ENCODE measurements at regions not wholly inside any gene's neighbourhood (a gene's known extent, or its start where the extent isn't known, plus 50 kb on each side); places are given as distances from the start of the nearest gene placed in this dataset.

DNA sequence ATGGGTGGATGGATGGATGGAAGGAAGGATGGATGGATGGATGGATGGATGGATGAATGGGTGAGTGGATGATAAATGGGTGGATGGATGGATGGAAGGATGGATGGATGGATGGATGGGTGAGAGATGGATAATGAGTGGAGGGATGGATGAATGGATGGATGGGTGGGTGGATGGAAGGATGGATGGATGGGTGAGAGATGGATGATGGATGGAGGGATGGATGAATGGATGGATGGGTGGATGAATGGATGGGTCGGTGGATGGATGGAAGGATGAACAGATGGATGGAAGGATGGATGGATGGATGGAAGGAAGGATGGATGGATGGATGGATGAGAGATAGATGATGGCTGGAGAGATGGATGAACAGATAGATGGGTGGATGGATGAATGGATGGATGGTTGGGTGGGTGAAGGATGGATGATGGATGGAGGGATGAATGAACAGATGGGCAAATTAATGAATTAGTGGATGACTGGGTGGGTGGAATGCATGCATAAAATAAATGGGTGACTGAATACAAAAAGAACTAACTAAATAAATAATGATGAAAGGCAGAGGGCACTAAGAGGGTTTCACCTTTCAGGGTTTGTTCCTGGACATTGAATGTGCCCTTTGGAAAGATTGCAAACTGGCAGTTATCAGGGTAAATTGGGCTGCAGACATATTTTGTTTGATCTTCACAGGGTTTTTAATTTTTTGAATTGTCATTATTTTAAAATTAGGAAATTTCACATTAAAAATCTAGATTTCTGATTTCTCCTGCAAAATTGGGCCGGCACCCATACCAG, 50.9 kb upstream of the PTPN1 start:
- TF ChIP-seq, protein P1, sequence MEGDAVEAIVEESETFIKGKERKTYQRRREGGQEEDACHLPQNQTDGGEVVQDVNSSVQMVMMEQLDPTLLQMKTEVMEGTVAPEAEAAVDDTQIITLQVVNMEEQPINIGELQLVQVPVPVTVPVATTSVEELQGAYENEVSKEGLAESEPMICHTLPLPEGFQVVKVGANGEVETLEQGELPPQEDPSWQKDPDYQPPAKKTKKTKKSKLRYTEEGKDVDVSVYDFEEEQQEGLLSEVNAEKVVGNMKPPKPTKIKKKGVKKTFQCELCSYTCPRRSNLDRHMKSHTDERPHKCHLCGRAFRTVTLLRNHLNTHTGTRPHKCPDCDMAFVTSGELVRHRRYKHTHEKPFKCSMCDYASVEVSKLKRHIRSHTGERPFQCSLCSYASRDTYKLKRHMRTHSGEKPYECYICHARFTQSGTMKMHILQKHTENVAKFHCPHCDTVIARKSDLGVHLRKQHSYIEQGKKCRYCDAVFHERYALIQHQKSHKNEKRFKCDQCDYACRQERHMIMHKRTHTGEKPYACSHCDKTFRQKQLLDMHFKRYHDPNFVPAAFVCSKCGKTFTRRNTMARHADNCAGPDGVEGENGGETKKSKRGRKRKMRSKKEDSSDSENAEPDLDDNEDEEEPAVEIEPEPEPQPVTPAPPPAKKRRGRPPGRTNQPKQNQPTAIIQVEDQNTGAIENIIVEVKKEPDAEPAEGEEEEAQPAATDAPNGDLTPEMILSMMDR (IDR thresholded peaks at IDR 0.05), result no peak
- TF ChIP-seq POLR2A (IDR thresholded peaks at IDR 0.05) (no peak), POLR2AphosphoS5 (IDR thresholded peaks at IDR 0.05) (no peak)

Data from gastroesophageal sphincter (tissue), 3 donors.